Neural cell (in vitro differentiated cells): ENCODE measurements at regions not wholly inside any gene's neighbourhood (a gene's known extent, or its start where the extent isn't known, plus 50 kb on each side); places are given as distances from the start of the nearest gene placed in this dataset.

Experiments used
- EP300 ChIP-seq: fragments of 450-650 bp; conservative IDR thresholded peaks from 2 replicates; pipeline ENCODE4 v1.6.1; 2014; ENCODE audit warnings: antibody characterized with exemption, mild to moderate bottlenecking, moderate library complexity; ENCODE audit not compliant: poor library complexity, severe bottlenecking
- EZH2 ChIP-seq: fragments of 200-600, 300-800 bp; shearing (Covaris generic), sonication (generic); IDR thresholded peaks from 2 replicates; pipeline ENCODE4 v1.6.1; 2014; ENCODE audit warnings: antibody characterized with exemption, low read length, borderline replicate concordance, mild to moderate bottlenecking; ENCODE audit not compliant: insufficient read depth, poor library complexity, severe bottlenecking
- POLR2AphosphoS5 ChIP-seq: IDR thresholded peaks from 2 replicates; pipeline ENCODE4 v1.6.1; 2012
- RAD21 ChIP-seq: fragments of 450-650 bp; conservative IDR thresholded peaks from 2 replicates; pipeline ENCODE4 v1.6.1; 2014; ENCODE audit warnings: antibody characterized with exemption, mild to moderate bottlenecking, moderate library complexity
- SMC3 ChIP-seq: fragments of 450-650 bp; conservative IDR thresholded peaks from 2 replicates; pipeline ENCODE4 v1.6.1; 2014; ENCODE audit warnings: antibody characterized with exemption, mild to moderate bottlenecking, moderate library complexity; ENCODE audit not compliant: poor library complexity
- TAF1 ChIP-seq: IDR thresholded peaks from 2 replicates; pipeline ENCODE4 v1.6.1; 2012; ENCODE audit warnings: low read depth
- TF ChIP-seq, protein P1 (sequence below): fragments of 450-650 bp; IDR thresholded peaks from 2 replicates; pipeline ENCODE4 v1.5.1; 2014; ENCODE audit warnings: antibody characterized with exemption, mild to moderate bottlenecking, moderate library complexity; ENCODE audit not compliant: poor library complexity, severe bottlenecking
- TF ChIP-seq, protein P2 (sequence below): IDR thresholded peaks from 2 replicates; pipeline ENCODE4 v1.6.1; 2012; ENCODE audit warnings: borderline replicate concordance

DNA sequence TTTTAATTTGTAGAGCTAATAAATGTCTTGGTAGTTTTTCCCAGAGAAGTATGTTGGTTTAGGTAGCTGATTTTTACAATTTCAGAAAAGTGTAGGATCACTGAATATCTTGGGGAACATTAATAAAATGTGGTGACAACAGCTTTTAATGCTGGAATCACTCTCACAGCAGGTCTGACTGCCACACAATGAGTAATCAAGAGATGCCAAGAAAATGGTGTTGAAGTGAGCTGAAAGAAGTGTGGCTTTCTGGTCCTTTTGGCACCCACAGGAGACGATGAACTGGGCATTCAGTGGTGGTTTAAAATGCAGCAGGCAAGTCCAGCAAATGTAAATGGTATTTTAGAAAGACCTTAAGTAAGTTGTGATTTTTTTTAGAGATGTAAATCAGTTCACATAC is 175.8 kb downstream of the CBLN2 start:
- TF ChIP-seq, protein P1, sequence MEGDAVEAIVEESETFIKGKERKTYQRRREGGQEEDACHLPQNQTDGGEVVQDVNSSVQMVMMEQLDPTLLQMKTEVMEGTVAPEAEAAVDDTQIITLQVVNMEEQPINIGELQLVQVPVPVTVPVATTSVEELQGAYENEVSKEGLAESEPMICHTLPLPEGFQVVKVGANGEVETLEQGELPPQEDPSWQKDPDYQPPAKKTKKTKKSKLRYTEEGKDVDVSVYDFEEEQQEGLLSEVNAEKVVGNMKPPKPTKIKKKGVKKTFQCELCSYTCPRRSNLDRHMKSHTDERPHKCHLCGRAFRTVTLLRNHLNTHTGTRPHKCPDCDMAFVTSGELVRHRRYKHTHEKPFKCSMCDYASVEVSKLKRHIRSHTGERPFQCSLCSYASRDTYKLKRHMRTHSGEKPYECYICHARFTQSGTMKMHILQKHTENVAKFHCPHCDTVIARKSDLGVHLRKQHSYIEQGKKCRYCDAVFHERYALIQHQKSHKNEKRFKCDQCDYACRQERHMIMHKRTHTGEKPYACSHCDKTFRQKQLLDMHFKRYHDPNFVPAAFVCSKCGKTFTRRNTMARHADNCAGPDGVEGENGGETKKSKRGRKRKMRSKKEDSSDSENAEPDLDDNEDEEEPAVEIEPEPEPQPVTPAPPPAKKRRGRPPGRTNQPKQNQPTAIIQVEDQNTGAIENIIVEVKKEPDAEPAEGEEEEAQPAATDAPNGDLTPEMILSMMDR = no peak
- TF ChIP-seq EP300 (peak; percentile 31), EZH2 (no peak), SMC3 (no peak), RAD21 (no peak), POLR2AphosphoS5 (peak; percentile 72), TAF1 (no peak)
- TF ChIP-seq, protein P2, sequence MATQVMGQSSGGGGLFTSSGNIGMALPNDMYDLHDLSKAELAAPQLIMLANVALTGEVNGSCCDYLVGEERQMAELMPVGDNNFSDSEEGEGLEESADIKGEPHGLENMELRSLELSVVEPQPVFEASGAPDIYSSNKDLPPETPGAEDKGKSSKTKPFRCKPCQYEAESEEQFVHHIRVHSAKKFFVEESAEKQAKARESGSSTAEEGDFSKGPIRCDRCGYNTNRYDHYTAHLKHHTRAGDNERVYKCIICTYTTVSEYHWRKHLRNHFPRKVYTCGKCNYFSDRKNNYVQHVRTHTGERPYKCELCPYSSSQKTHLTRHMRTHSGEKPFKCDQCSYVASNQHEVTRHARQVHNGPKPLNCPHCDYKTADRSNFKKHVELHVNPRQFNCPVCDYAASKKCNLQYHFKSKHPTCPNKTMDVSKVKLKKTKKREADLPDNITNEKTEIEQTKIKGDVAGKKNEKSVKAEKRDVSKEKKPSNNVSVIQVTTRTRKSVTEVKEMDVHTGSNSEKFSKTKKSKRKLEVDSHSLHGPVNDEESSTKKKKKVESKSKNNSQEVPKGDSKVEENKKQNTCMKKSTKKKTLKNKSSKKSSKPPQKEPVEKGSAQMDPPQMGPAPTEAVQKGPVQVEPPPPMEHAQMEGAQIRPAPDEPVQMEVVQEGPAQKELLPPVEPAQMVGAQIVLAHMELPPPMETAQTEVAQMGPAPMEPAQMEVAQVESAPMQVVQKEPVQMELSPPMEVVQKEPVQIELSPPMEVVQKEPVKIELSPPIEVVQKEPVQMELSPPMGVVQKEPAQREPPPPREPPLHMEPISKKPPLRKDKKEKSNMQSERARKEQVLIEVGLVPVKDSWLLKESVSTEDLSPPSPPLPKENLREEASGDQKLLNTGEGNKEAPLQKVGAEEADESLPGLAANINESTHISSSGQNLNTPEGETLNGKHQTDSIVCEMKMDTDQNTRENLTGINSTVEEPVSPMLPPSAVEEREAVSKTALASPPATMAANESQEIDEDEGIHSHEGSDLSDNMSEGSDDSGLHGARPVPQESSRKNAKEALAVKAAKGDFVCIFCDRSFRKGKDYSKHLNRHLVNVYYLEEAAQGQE = no peak
